ENCODE measurements at regions not wholly inside any gene's neighbourhood (a gene's known extent, or its start where the extent isn't known, plus 50 kb on each side); places are given as distances from the start of the nearest gene placed in this dataset.

GRCh38 chr13:68692049-68692448, 1415.6 kb upstream of the ATXN8OS start:
- TF ChIP-seq, protein P1, sequence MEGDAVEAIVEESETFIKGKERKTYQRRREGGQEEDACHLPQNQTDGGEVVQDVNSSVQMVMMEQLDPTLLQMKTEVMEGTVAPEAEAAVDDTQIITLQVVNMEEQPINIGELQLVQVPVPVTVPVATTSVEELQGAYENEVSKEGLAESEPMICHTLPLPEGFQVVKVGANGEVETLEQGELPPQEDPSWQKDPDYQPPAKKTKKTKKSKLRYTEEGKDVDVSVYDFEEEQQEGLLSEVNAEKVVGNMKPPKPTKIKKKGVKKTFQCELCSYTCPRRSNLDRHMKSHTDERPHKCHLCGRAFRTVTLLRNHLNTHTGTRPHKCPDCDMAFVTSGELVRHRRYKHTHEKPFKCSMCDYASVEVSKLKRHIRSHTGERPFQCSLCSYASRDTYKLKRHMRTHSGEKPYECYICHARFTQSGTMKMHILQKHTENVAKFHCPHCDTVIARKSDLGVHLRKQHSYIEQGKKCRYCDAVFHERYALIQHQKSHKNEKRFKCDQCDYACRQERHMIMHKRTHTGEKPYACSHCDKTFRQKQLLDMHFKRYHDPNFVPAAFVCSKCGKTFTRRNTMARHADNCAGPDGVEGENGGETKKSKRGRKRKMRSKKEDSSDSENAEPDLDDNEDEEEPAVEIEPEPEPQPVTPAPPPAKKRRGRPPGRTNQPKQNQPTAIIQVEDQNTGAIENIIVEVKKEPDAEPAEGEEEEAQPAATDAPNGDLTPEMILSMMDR (IDR thresholded peaks at IDR 0.05; ENCODE audit: low read depth, low read length) = no peak
- DNase-seq (ENCODE audit: extremely low read depth, low read depth) = no peak

DNA sequence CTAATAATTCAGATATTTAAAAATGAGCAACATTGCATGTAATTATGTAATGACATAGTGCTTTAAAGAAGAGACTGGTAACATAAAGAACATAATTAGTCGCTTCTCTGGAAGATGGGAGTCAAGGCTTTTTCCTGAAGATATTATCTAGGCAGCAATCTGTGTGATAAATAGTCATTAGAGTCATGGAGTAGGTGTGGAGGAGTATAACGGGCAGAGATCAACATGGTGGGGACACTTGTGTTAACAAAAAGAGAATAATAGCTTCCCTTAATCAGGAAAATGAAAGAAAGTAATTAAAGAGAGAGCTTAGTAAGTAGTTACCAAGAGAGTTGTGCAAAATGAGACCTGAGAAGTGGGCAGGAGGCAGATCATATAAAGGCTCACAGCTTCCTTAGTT, 1417.1 kb upstream of the ATXN8OS start:
- no peak for DNase-seq (ENCODE audit: extremely low read depth, low read depth)
- TF ChIP-seq, protein P1 (IDR thresholded peaks at IDR 0.05; ENCODE audit: low read depth, low read length) = no peak

DNA sequence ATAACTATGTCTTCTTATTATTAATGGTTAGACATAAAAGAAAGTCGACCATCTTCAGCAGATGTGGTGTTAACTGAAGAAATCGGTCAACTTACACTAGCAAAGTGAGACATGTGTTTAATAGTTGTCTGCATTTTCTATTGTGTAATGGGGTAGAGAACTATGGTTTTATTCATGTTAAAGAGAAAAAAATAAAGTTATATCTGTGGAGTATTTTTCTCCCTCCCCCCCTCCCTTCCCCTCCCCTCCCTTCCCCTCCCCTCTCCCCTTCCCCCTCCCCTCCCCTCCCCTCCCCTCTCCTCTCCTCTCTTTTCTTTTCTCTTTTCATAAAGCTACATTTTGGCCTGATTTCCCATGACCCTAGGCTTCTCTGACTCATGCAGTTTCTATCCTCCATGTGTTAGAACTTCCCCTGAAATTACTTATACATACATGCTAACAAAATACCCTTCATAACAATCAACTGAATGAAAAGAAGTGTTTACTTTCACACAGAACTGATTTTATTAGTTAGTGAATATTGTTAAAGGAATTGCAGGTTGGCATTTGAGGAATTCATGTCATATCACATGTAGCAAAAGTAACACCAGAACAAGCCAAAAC, 1431.0 kb upstream of the ATXN8OS start:
- TF ChIP-seq, protein P1 (IDR thresholded peaks at IDR 0.05; ENCODE audit: low read depth, low read length) = no peak

GRCh38 chr13:68675209-68675608, 1432.4 kb upstream of the ATXN8OS start:
- no peak for DNase-seq (ENCODE audit: extremely low read depth, low read depth)
- TF ChIP-seq, protein P1 (IDR thresholded peaks at IDR 0.05; ENCODE audit: low read depth, low read length) = no peak

More for the DNA sequence above, 1431.0 kb upstream of the ATXN8OS start:
- no peak for DNase-seq (ENCODE audit: extremely low read depth, low read depth)

- no peak for DNase-seq (ENCODE audit: extremely low read depth, low read depth)
- TF ChIP-seq, protein P1 (IDR thresholded peaks at IDR 0.05; ENCODE audit: low read depth, low read length) = no peak
Measured at GRCh38 chr13:68667863-68668262, 1437.7 kb upstream of the PCDH9 start.

GRCh38 chr13:68666774-68667397, 1436.8 kb upstream of the PCDH9 start:
- DNase-seq (ENCODE audit: extremely low read depth, low read depth) = no peak
- TF ChIP-seq, protein P1 (IDR thresholded peaks at IDR 0.05; ENCODE audit: low read depth, low read length) = no peak

DNA sequence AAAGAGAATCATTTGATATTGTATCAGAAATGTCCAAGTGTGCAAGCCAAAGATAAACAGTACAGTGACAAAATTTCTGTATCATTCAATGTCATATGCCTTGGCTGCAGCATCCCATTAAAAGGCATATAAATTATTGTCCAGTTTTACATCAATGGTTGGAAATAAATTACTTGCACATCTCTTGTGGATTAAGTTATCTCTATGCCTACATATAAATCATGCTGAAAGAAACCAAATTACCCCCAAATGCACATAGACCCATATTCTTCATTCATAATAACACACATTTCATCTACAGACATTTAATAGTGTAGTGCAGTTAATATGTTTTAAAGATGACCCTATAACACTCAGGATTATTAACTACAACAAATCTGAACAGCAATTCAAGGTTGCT, 1415.7 kb upstream of the PCDH9 start:
- TF ChIP-seq, protein P1 (IDR thresholded peaks at IDR 0.05; ENCODE audit: low read depth, low read length) = no peak
- no peak for DNase-seq (ENCODE audit: extremely low read depth, low read depth)
